Lung (tissue), 11 donors: ENCODE measurements at regions not wholly inside any gene's neighbourhood (a gene's known extent, or its start where the extent isn't known, plus 50 kb on each side); places are given as distances from the start of the nearest gene placed in this dataset.

ENCODE experiments used
- ATAC-seq: fragments of 200-7000 bp; cut with Tn5 transposase; one replicate; pipeline ENCODE4 v1.9.1; 2020; ENCODE audit warnings: moderate number of reproducible peaks; ENCODE audit not compliant: insufficient read depth, low FRiP score
- DNase-seq, 3 donors: peaks; one replicate each; pipeline ENCODE4 v3.0.0-alpha.2; 2013 to 2017
- H3K27ac ChIP-seq, 2 donors: one replicate each; pipeline ENCODE4 v1.5.1; 2013; ENCODE audit warnings: mild to moderate bottlenecking in 2 of 2, moderate library complexity in 2 of 2, control low read depth in 1 of 2, inconsistent platforms in 1 of 2, low read depth in 1 of 2, low read length in 1 of 2
- H3K27me3 ChIP-seq, 3 donors: one replicate each; pipeline ENCODE4 v1.5.1; 2013; ENCODE audit warnings: low read length in 2 of 3; ENCODE audit not compliant: control insufficient read depth in 3 of 3, insufficient read depth in 3 of 3
- H3K36me3 ChIP-seq, 4 donors: one replicate each; pipeline ENCODE4 v1.5.1; 2013; ENCODE audit warnings: low read length in 4 of 4, mild to moderate bottlenecking in 1 of 4, moderate library complexity in 1 of 4; ENCODE audit not compliant: control insufficient read depth in 4 of 4, insufficient read depth in 4 of 4
- H3K4me1 ChIP-seq, 5 donors: one replicate each; pipeline ENCODE4 v1.5.1; 2013; ENCODE audit warnings: low read length in 5 of 5, mild to moderate bottlenecking in 2 of 5, moderate library complexity in 1 of 5; ENCODE audit not compliant: control insufficient read depth in 5 of 5, insufficient read depth in 5 of 5
- H3K4me3 ChIP-seq: one replicate; pipeline ENCODE4 v1.5.1; 2013; ENCODE audit warnings: mild to moderate bottlenecking, control low read depth, moderate library complexity
- H3K9ac ChIP-seq, 2 donors: one replicate each; pipeline ENCODE4 v1.5.1; 2013; ENCODE audit warnings: low read length in 2 of 2, control low read depth in 1 of 2; ENCODE audit not compliant: insufficient read depth in 1 of 2
- H3K9me3 ChIP-seq, 4 donors: one replicate each; pipeline ENCODE4 v1.5.1; 2013; ENCODE audit warnings: low read length in 3 of 4, mild to moderate bottlenecking in 1 of 4, moderate library complexity in 1 of 4; ENCODE audit not compliant: control insufficient read depth in 4 of 4, insufficient read depth in 3 of 4
- CTCF ChIP-seq: IDR thresholded peaks from 2 replicates; pipeline ENCODE4 v1.5.1; 2012; ENCODE audit warnings: mild to moderate bottlenecking; ENCODE audit errors: control extremely low read depth, extremely low read depth
- WGBS, 2 donors: extraction: QIAGEN DNeasy Blood & Tissue Kit; methylation state at CpG; one replicate each; pipeline ENCODE4 v1.1.7; 2013; 5-methylcytosine and 5-hydroxymethylcytosine counted together
- donor health status: control.
- donor health status: control.
- donor health status: Bipolar disorder and iron deficiency.
- donor health status: healthy.
- donor health status: DM: yes; HTN: yes; CAD: no.

GRCh38 chr17:14873996-14874395 is 391.1 kb downstream of the PMP22 start:
- Histone ChIP-seq H3K4me3 (no peak overlapping the region), H3K9ac (no peak overlapping the region), H3K9me3 (no peaks in the 10 kb centered on the region), H3K27ac (no peak overlapping the region), H3K4me1 (no peaks in the 10 kb centered on the region), H3K36me3 (no peaks in the 10 kb centered on the region), H3K27me3 (no peaks in the 10 kb centered on the region)
- ATAC-seq (no peak), DNase-seq (no peak)
- WGBS, 2 donors, result 92 to 97% methylated on average over 4 of the region's 4 CpGs
- TF ChIP-seq CTCF, result no peak

- 90 to 94% methylated on average over 3 of the region's 3 CpGs for WGBS, 2 donors
- no peak for ATAC-seq
- no peak overlapping the region for H3K9ac ChIP-seq
- no peak for DNase-seq
- no peaks in the 10 kb centered on the region for H3K9me3 ChIP-seq
- H3K27me3 ChIP-seq, result no peaks in the 10 kb centered on the region
- H3K4me1 ChIP-seq, result no peaks in the 10 kb centered on the region
- H3K4me3 ChIP-seq, result no peak overlapping the region
- no peaks in the 10 kb centered on the region for H3K36me3 ChIP-seq
- TF ChIP-seq CTCF, result no peak
- no peak overlapping the region for H3K27ac ChIP-seq
Measured at GRCh38 chr17:14873540-14873939, 391.6 kb downstream of the PMP22 start.

- no peak overlapping the region for H3K27ac ChIP-seq
- H3K4me3 ChIP-seq, result no peak overlapping the region
- peak in 1 of 3 donors; percentile 25 for DNase-seq
- no peak for ATAC-seq
- no peaks in the 10 kb centered on the region for H3K36me3 ChIP-seq
- no peaks in the 10 kb centered on the region for H3K4me1 ChIP-seq
- H3K9me3 ChIP-seq, result no peaks in the 10 kb centered on the region
- TF ChIP-seq CTCF, result no peak
- H3K27me3 ChIP-seq, result no peaks in the 10 kb centered on the region
- WGBS, 2 donors, result 76 to 90% methylated on average over 2 of the region's 2 CpGs
- no peak overlapping the region for H3K9ac ChIP-seq
Measured at GRCh38 chr17:14871921-14872320, 393.2 kb downstream of the PMP22 start.

- Histone ChIP-seq H3K36me3 (no peaks in the 10 kb centered on the region), H3K9ac (no peak overlapping the region), H3K4me3 (no peak overlapping the region), H3K27ac (no peak overlapping the region), H3K4me1 (peaks cover 0 to 2% (median 0%) of the 10 kb centered on the region in 5 donors), H3K9me3 (no peaks in the 10 kb centered on the region), H3K27me3 (no peaks in the 10 kb centered on the region)
- ATAC-seq (no peak), DNase-seq (no peak)
- 62 to 78% methylated on average over 7 of the region's 7 CpGs for WGBS, 2 donors
- TF ChIP-seq CTCF, result no peak
Measured at GRCh38 chr17:14866266-14866665, 398.9 kb downstream of the PMP22 start.
